Thyroid gland (tissue), 4 donors: ENCODE measurements at regions not wholly inside any gene's neighbourhood (a gene's known extent, or its start where the extent isn't known, plus 50 kb on each side); places are given as distances from the start of the nearest gene placed in this dataset.
"Not testable (repeated sequence)": the region's sequence is repeated elsewhere in the genome, so short reads cannot be mapped to it uniquely, and the experiment has no call there.

Experiments used
- POLR2A ChIP-seq, 2 donors: fragments of 450-650 bp; IDR thresholded peaks; one replicate each; pipeline ENCODE4 v1.6.1; 2017; ENCODE audit warnings: antibody characterized with exemption in 2 of 2, mild to moderate bottlenecking in 2 of 2, moderate library complexity in 1 of 2
- TF ChIP-seq, protein P1 (sequence below), 6 experiments: fragments of 200-600 bp in 3 of 6; fragments of 450-650 bp in 3 of 6; sonication (generic) in 3 of 6; IDR thresholded peaks; one replicate each; pipeline ENCODE4 v1.5.1; 2016 to 2019; ENCODE audit warnings: antibody characterized with exemption in 6 of 6, mild to moderate bottlenecking in 2 of 6, inconsistent platforms in 1 of 6, moderate library complexity in 1 of 6

- TF ChIP-seq POLR2A (IDR thresholded peaks at IDR 0.05), result not testable (repeated sequence)
- TF ChIP-seq, protein P1, sequence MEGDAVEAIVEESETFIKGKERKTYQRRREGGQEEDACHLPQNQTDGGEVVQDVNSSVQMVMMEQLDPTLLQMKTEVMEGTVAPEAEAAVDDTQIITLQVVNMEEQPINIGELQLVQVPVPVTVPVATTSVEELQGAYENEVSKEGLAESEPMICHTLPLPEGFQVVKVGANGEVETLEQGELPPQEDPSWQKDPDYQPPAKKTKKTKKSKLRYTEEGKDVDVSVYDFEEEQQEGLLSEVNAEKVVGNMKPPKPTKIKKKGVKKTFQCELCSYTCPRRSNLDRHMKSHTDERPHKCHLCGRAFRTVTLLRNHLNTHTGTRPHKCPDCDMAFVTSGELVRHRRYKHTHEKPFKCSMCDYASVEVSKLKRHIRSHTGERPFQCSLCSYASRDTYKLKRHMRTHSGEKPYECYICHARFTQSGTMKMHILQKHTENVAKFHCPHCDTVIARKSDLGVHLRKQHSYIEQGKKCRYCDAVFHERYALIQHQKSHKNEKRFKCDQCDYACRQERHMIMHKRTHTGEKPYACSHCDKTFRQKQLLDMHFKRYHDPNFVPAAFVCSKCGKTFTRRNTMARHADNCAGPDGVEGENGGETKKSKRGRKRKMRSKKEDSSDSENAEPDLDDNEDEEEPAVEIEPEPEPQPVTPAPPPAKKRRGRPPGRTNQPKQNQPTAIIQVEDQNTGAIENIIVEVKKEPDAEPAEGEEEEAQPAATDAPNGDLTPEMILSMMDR (IDR thresholded peaks at IDR 0.05), result not testable (repeated sequence)
These were observed 321.7 kb upstream of the PLGLB1 start for GRCh38 chr2:87343347-87343746.
